ENCODE measurements at regions not wholly inside any gene's neighbourhood (a gene's known extent, or its start where the extent isn't known, plus 50 kb on each side); places are given as distances from the start of the nearest gene placed in this dataset.

DNA sequence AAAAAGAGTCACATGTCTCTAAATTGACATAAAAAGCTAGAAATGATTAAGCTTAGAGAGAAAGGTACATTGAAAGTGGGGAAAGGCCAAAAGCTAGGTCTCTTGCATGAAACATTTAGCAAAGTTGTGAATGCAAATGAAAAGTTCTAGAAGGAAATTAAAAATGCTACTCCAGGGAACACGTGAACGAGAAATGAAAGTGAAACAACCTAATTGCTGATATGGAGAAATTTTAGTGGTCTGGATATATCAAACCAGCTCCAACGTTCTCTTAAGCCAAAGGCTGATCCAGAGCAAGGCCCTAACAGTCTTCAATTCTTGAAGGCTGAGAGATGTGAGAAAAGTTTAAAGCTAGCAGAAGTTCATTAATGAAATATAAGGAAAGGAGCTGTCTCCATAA is 419.8 kb downstream of the SLITRK6 start:
- TF ChIP-seq POLR2A (IDR thresholded peaks at IDR 0.05) (no peak), CTCF (IDR thresholded peaks at IDR 0.05 in 8 of 11, conservative IDR thresholded peaks at IDR 0.05 in 3 of 11) (no peak)
